SK-N-SH treated with all-trans-retinoic acid at 6 μM for 48 hours (cell line): ENCODE measurements at regions not wholly inside any gene's neighbourhood (a gene's known extent, or its start where the extent isn't known, plus 50 kb on each side); places are given as distances from the start of the nearest gene placed in this dataset.

Source experiments
- ATAC-seq: fragments of 200-7000 bp; cut with Tn5 transposase; 3 replicates; pipeline ENCODE4 v1.9.1; 2020; ENCODE audit warnings: mild to moderate bottlenecking, moderate library complexity
- BACH2 ChIP-seq: fragments of 250-450 bp; sonication (Bioruptor Pico); IDR thresholded peaks from 2 replicates; pipeline ENCODE4 v1.9.0; 2021; ENCODE audit warnings: mild to moderate bottlenecking, borderline replicate concordance
- CREB5 ChIP-seq: fragments of 250-450 bp; sonication (Bioruptor Pico); IDR thresholded peaks from 2 replicates; pipeline ENCODE4 v1.5.1; 2020; ENCODE audit warnings: low read depth, mild to moderate bottlenecking, moderate library complexity
- CSDC2 ChIP-seq: fragments of 250-450 bp; sonication (Bioruptor Pico); IDR thresholded peaks from 2 replicates; pipeline ENCODE4 v1.5.0; 2020; ENCODE audit warnings: mild to moderate bottlenecking, moderate library complexity
- CSRNP3 ChIP-seq: fragments of 250-450 bp; sonication (Bioruptor Pico); IDR thresholded peaks from 2 replicates; pipeline ENCODE4 v1.5.1; 2021; ENCODE audit warnings: mild to moderate bottlenecking, moderate library complexity
- GLIS3 ChIP-seq: fragments of 250-450 bp; sonication (Bioruptor Pico); IDR thresholded peaks from 2 replicates; pipeline ENCODE4 v1.5.0; 2020; ENCODE audit warnings: mild to moderate bottlenecking, moderate library complexity
- ISL1 ChIP-seq: fragments of 250-450 bp; sonication (Bioruptor Pico); IDR thresholded peaks from 2 replicates; pipeline ENCODE4 v2.1.2; 2022; ENCODE audit warnings: mild to moderate bottlenecking, moderate library complexity
- OSR1 ChIP-seq: fragments of 250-450 bp; sonication (Bioruptor Pico); IDR thresholded peaks from 2 replicates; pipeline ENCODE4 v1.8.0; 2022; ENCODE audit warnings: moderate library complexity, mild to moderate bottlenecking, inconsistent platforms
- PPARA ChIP-seq: fragments of 250-450 bp; sonication (Bioruptor Pico); IDR thresholded peaks from 2 replicates; pipeline ENCODE4 v1.5.0; 2020; ENCODE audit warnings: mild to moderate bottlenecking, borderline replicate concordance
- RARB ChIP-seq: fragments of 250-450 bp; sonication (Bioruptor Pico); IDR thresholded peaks from 2 replicates; pipeline ENCODE4 v1.8.0; 2021; ENCODE audit warnings: mild to moderate bottlenecking, moderate library complexity
- SNAI2 ChIP-seq: fragments of 250-450 bp; sonication (Bioruptor Pico); IDR thresholded peaks from 2 replicates; pipeline ENCODE4 v1.5.0; 2020; ENCODE audit warnings: mild to moderate bottlenecking, moderate library complexity
- TCF4 ChIP-seq: fragments of 250-450 bp; sonication (Bioruptor Pico); IDR thresholded peaks from 2 replicates; pipeline ENCODE4 v1.8.0; 2021; ENCODE audit warnings: mild to moderate bottlenecking, moderate library complexity, borderline replicate concordance
- TOX ChIP-seq: fragments of 250-450 bp; sonication (Bioruptor Pico); IDR thresholded peaks from 2 replicates; pipeline ENCODE4 v1.8.0; 2021; ENCODE audit warnings: mild to moderate bottlenecking, moderate library complexity, borderline replicate concordance
- ZC3H10 ChIP-seq: fragments of 250-450 bp; sonication (Bioruptor Pico); IDR thresholded peaks from 2 replicates; pipeline ENCODE4 v1.5.1; 2021; ENCODE audit warnings: mild to moderate bottlenecking, moderate library complexity
- ZFP3 ChIP-seq: fragments of 250-450 bp; sonication (Bioruptor Pico); IDR thresholded peaks from 2 replicates; pipeline ENCODE4 v1.5.0; 2020; ENCODE audit warnings: mild to moderate bottlenecking, moderate library complexity
- ZFP30 ChIP-seq: fragments of 450-650 bp; formaldehyde crosslinking; IDR thresholded peaks from 2 replicates; pipeline ENCODE4 v1.5.0; 2022; ENCODE audit warnings: mild to moderate bottlenecking, moderate library complexity
- ZNF565 ChIP-seq: fragments of 450-650 bp; formaldehyde crosslinking; conservative IDR thresholded peaks from 2 replicates; pipeline ENCODE4 v1.5.0; 2020; ENCODE audit warnings: low read depth, mild to moderate bottlenecking, moderate library complexity
- ZNF70 ChIP-seq: fragments of 450-650 bp; formaldehyde crosslinking; IDR thresholded peaks from 2 replicates; pipeline ENCODE4 v1.5.0; 2020; ENCODE audit warnings: mild to moderate bottlenecking, moderate library complexity
- ZNF8 ChIP-seq: fragments of 450-650 bp; formaldehyde crosslinking; IDR thresholded peaks from 2 replicates; pipeline ENCODE4 v1.5.0; 2020; ENCODE audit warnings: mild to moderate bottlenecking, moderate library complexity
- TF ChIP-seq, protein P1 (sequence below): fragments of 250-450 bp; sonication (Bioruptor Pico); IDR thresholded peaks from 2 replicates; pipeline ENCODE4 v1.5.0; 2020; ENCODE audit warnings: mild to moderate bottlenecking, moderate library complexity
- TF ChIP-seq, protein P2 (sequence below): fragments of 250-450 bp; sonication (Bioruptor Pico); IDR thresholded peaks from 2 replicates; pipeline ENCODE4 v1.8.0; 2021; ENCODE audit warnings: low read depth, mild to moderate bottlenecking, moderate library complexity, borderline replicate concordance

GRCh38 chr5:26031481-26031880 lies 1006.9 kb downstream of the CDH9 start (continued):
- TF ChIP-seq, protein P1, sequence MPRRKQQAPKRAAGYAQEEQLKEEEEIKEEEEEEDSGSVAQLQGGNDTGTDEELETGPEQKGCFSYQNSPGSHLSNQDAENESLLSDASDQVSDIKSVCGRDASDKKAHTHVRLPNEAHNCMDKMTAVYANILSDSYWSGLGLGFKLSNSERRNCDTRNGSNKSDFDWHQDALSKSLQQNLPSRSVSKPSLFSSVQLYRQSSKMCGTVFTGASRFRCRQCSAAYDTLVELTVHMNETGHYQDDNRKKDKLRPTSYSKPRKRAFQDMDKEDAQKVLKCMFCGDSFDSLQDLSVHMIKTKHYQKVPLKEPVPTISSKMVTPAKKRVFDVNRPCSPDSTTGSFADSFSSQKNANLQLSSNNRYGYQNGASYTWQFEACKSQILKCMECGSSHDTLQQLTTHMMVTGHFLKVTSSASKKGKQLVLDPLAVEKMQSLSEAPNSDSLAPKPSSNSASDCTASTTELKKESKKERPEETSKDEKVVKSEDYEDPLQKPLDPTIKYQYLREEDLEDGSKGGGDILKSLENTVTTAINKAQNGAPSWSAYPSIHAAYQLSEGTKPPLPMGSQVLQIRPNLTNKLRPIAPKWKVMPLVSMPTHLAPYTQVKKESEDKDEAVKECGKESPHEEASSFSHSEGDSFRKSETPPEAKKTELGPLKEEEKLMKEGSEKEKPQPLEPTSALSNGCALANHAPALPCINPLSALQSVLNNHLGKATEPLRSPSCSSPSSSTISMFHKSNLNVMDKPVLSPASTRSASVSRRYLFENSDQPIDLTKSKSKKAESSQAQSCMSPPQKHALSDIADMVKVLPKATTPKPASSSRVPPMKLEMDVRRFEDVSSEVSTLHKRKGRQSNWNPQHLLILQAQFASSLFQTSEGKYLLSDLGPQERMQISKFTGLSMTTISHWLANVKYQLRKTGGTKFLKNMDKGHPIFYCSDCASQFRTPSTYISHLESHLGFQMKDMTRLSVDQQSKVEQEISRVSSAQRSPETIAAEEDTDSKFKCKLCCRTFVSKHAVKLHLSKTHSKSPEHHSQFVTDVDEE (CRISPR knock-in tag), result no peak
- TF ChIP-seq, protein P2, sequence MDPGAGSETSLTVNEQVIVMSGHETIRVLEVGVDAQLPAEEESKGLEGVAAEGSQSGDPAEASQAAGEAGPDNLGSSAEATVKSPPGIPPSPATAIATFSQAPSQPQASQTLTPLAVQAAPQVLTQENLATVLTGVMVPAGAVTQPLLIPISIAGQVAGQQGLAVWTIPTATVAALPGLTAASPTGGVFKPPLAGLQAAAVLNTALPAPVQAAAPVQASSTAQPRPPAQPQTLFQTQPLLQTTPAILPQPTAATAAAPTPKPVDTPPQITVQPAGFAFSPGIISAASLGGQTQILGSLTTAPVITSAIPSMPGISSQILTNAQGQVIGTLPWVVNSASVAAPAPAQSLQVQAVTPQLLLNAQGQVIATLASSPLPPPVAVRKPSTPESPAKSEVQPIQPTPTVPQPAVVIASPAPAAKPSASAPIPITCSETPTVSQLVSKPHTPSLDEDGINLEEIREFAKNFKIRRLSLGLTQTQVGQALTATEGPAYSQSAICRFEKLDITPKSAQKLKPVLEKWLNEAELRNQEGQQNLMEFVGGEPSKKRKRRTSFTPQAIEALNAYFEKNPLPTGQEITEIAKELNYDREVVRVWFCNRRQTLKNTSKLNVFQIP (CRISPR knock-in tag), result no peak
- TF ChIP-seq BACH2 (CRISPR knock-in tag), result no peak
- TF ChIP-seq ISL1 (CRISPR knock-in tag), result no peak
- no peak for TF ChIP-seq ZNF8

GRCh38 chr5:26026044-26026443 lies 1012.3 kb downstream of the CDH9 start:
- TF ChIP-seq CREB5 (CRISPR knock-in tag), result no peak
- TF ChIP-seq GLIS3 (CRISPR knock-in tag), result no peak
- TF ChIP-seq ZC3H10, result no peak
- ATAC-seq, result no peak

GRCh38 chr5:26024774-26025173 lies 1013.6 kb downstream of the CDH9 start:
- no peak for TF ChIP-seq TCF4 (CRISPR knock-in tag)
- no peak for TF ChIP-seq ZFP3
- TF ChIP-seq ZNF70, result no peak
- no peak for TF ChIP-seq TOX (CRISPR knock-in tag)
- ATAC-seq, result no peak

GRCh38 chr5:26023361-26023760 lies 1015.0 kb downstream of the CDH9 start:
- no peak for TF ChIP-seq CREB5 (CRISPR knock-in tag)
- TF ChIP-seq ZNF565 (CRISPR knock-in tag), result no peak
- TF ChIP-seq SNAI2 (CRISPR knock-in tag), result no peak
- TF ChIP-seq ISL1 (CRISPR knock-in tag), result no peak
- TF ChIP-seq PPARA (CRISPR knock-in tag), result no peak
- no peak for TF ChIP-seq CSRNP3
- TF ChIP-seq ZC3H10, result no peak
- no peak for ATAC-seq

GRCh38 chr5:26014206-26014605 lies 1024.2 kb downstream of the CDH9 start:
- TF ChIP-seq SNAI2 (CRISPR knock-in tag) (no peak), TOX (CRISPR knock-in tag) (no peak), RARB (CRISPR knock-in tag) (no peak), CSRNP3 (no peak), ZC3H10 (no peak), ZNF8 (no peak), ISL1 (CRISPR knock-in tag) (no peak), ZFP30 (CRISPR knock-in tag) (no peak), GLIS3 (CRISPR knock-in tag) (no peak), OSR1 (no peak), BACH2 (CRISPR knock-in tag) (no peak), CSDC2 (CRISPR knock-in tag) (no peak)
- TF ChIP-seq, protein P2 (CRISPR knock-in tag), result no peak
- no peak for ATAC-seq
